K562 (cell line): ENCODE measurements at regions not wholly inside any gene's neighbourhood (a gene's known extent, or its start where the extent isn't known, plus 50 kb on each side); places are given as distances from the start of the nearest gene placed in this dataset.

ENCODE experiments used
- ATAC-seq: fragments of 200-7000 bp; cut with Tn5 transposase; 3 replicates; pipeline ENCODE4 v1.9.1; 2020; ENCODE audit warnings: moderate library complexity
- BruUV-seq: library from RNA; stranded (reverse); fragments of 400-500 nt; replicated peaks from 2 replicates; lab custom pipeline; 2021; lab: Mats Ljungman, UMichigan
- CTCF ChIA-PET: fragments of 300-600 bp; formaldehyde crosslinking; extraction: SDS; loops from one replicate; lab custom pipeline; 2021; ENCODE audit warnings: low intra/inter-chr PET ratio; lab: Yijun Ruan, JAX
- POLR2A ChIA-PET: fragments of 300-600, 350-650 bp; sonication (Branson Sonifier 250); formaldehyde crosslinking; extraction: SDS; loops from one replicate; lab custom pipeline; 2021; ENCODE audit warnings: antibody characterized with exemption, inconsistent platforms; lab: Yijun Ruan, JAX
- DNase-seq, 4 experiments: peaks; one replicate each; pipeline versions ENCODE4 v3.0.0 to v3.0.0-alpha.2; 2011 to 2018; ENCODE audit warnings: low spot score in 3 of 4, mixed read lengths in 3 of 4; ENCODE audit errors: extremely low read depth in 1 of 4
- FAIRE-seq: peaks from 2 replicates; lab custom pipeline; 2011; peaks lifted over from hg19 to GRCh38; lab: Jason Lieb, UNC
- H2AFZ ChIP-seq: 2 replicates; pipeline ENCODE4 v1.6.0; 2011; ENCODE audit warnings: low read depth, low read length, control low read depth, inconsistent platforms
- H3K27ac ChIP-seq: fragments of 200-600 bp; 3 replicates; pipeline ENCODE4 v1.8.0; 2011; ENCODE audit warnings: low read depth, mild to moderate bottlenecking, control low read depth, inconsistent platforms, low read length, moderate library complexity, mixed read lengths; ENCODE audit errors: extremely low read depth
- H3K27me3 ChIP-seq, 2 experiments: fragments of 300-600 bp in 1 of 2; 2 replicates in 1 of 2; 3 replicates in 1 of 2; pipeline versions ENCODE4 v1.6.0 to v1.8.0; 2011; ENCODE audit warnings: inconsistent platforms in 2 of 2, low read length in 2 of 2, mild to moderate bottlenecking in 1 of 2, mixed read lengths in 1 of 2, moderate library complexity in 1 of 2; ENCODE audit not compliant: control insufficient read depth in 2 of 2, insufficient read depth in 2 of 2
- H3K36me3 ChIP-seq: fragments of 300-600 bp; 3 replicates; pipeline ENCODE4 v1.8.0; 2011; ENCODE audit warnings: mild to moderate bottlenecking, low read length, inconsistent platforms; ENCODE audit not compliant: control insufficient read depth, insufficient read depth
- H3K4me1 ChIP-seq, 2 experiments: fragments of 200-600 bp in 1 of 2; replicated peaks in 1 of 2; 2 replicates in 1 of 2; 3 replicates in 1 of 2; pipeline versions ENCODE4 v1.5.1 to v1.8.0; 2011; ENCODE audit warnings: inconsistent platforms in 2 of 2, low read length in 2 of 2, mild to moderate bottlenecking in 1 of 2, mixed read lengths in 1 of 2, moderate library complexity in 1 of 2; ENCODE audit not compliant: control insufficient read depth in 2 of 2, insufficient read depth in 2 of 2
- H3K4me2 ChIP-seq: 2 replicates; pipeline ENCODE4 v1.6.1; 2011; ENCODE audit warnings: low read length, control low read depth, inconsistent platforms, mixed read lengths; ENCODE audit not compliant: insufficient read depth
- H3K4me3 ChIP-seq: fragments of 200-600 bp; sonication (generic), shearing (Covaris generic); 2 replicates; pipeline ENCODE4 v1.5.1; 2016; ENCODE audit warnings: control low read depth, inconsistent platforms
- H3K79me2 ChIP-seq: fragments of 200-600 bp; 3 replicates; pipeline ENCODE4 v1.8.0; 2011; ENCODE audit warnings: low read length, inconsistent platforms; ENCODE audit not compliant: control insufficient read depth, insufficient read depth
- H3K9ac ChIP-seq, 2 experiments: 2 replicates each; pipeline versions ENCODE4 v1.6.0 to v1.6.1; 2011; ENCODE audit warnings: low read depth in 2 of 2, low read length in 2 of 2, control low read depth in 1 of 2, inconsistent platforms in 1 of 2, mild to moderate bottlenecking in 1 of 2, mixed read lengths in 1 of 2; ENCODE audit not compliant: insufficient read depth in 1 of 2
- H3K9me1 ChIP-seq: one replicate; pipeline ENCODE4 v1.6.0; 2011; ENCODE audit warnings: inconsistent platforms, mild to moderate bottlenecking, low read length, moderate library complexity; ENCODE audit not compliant: control insufficient read depth, insufficient read depth
- H3K9me3 ChIP-seq: replicated peaks from 2 replicates; pipeline ENCODE4 v1.5.1; 2011; ENCODE audit warnings: low read depth, low read length, inconsistent platforms; ENCODE audit not compliant: control insufficient read depth, insufficient read depth
- H4K20me1 ChIP-seq: replicated peaks from 2 replicates; pipeline ENCODE4 v1.6.1; 2011; ENCODE audit warnings: low read length, inconsistent platforms, mixed read lengths; ENCODE audit not compliant: control insufficient read depth, insufficient read depth
- COPS2 ChIP-seq: fragments of 450-650 bp; conservative IDR thresholded peaks from 2 replicates; pipeline ENCODE4 v1.6.1; 2016; ENCODE audit warnings: mild to moderate bottlenecking, moderate library complexity
- DMBX1 ChIP-seq: fragments of 250-450 bp; sonication (Bioruptor Pico); IDR thresholded peaks from 2 replicates; pipeline ENCODE4 v1.8.0; 2022; ENCODE audit warnings: inconsistent platforms, mild to moderate bottlenecking, moderate library complexity, borderline replicate concordance
- ELF4 ChIP-seq: fragments of 450-650 bp; formaldehyde crosslinking; IDR thresholded peaks from 2 replicates; pipeline ENCODE4 v1.4.0; 2022; ENCODE audit warnings: missing genetic modification characterization
- HMG20B ChIP-seq: fragments of 250-450 bp; sonication (Bioruptor Pico); IDR thresholded peaks from 2 replicates; pipeline ENCODE4 v1.5.0; 2021; ENCODE audit warnings: mild to moderate bottlenecking
- ZBTB1 ChIP-seq: sonication (generic); formaldehyde crosslinking; IDR thresholded peaks from 2 replicates; pipeline ENCODE4 v1.8.1; 2023; ENCODE audit warnings: missing genetic modification reagents, low read depth, mild to moderate bottlenecking, borderline replicate concordance
- ZNF124 ChIP-seq: sonication (generic); formaldehyde crosslinking; IDR thresholded peaks from 2 replicates; pipeline ENCODE4 v1.8.1; 2022; ENCODE audit warnings: missing genetic modification reagents
- ZNF586 ChIP-seq: fragments of 450-650 bp; formaldehyde crosslinking; conservative IDR thresholded peaks from 2 replicates; pipeline ENCODE4 v1.4.0; 2020; ENCODE audit warnings: mild to moderate bottlenecking, moderate library complexity
- ZNF780A ChIP-seq: fragments of 250-450 bp; sonication (Bioruptor Pico); IDR thresholded peaks from 2 replicates; pipeline ENCODE4 v1.5.0; 2021; ENCODE audit warnings: mild to moderate bottlenecking
- WGBS: fragments of 100-300 bp; shearing (Covaris generic); methylation state at CpG from one replicate; pipeline ENCODE4 v1.1.6; 2016; ENCODE audit warnings: low coverage, mixed read lengths; ENCODE audit not compliant: insufficient coverage; ENCODE audit errors: missing lambda C conversion rate; 5-methylcytosine and 5-hydroxymethylcytosine counted together
- in situ Hi-C: fragments of 300-500 bp; cut with MboI; formaldehyde crosslinking; loops from 4 replicates; pipeline ENCODE4 v1.15.0; 2018; ENCODE audit warnings: inconsistent platforms, mixed read lengths
- intact Hi-C: fragments of 100-400 bp; cut with micrococcal nuclease; formaldehyde crosslinking; loops from 2 replicates; pipeline ENCODE4 v1.14.2; 2022
- TF ChIP-seq, protein P1 (sequence below): fragments of 250-450 bp; sonication (Bioruptor Pico); IDR thresholded peaks from 2 replicates; pipeline ENCODE4 v1.8.0; 2021; ENCODE audit warnings: mild to moderate bottlenecking, moderate library complexity

DNA sequence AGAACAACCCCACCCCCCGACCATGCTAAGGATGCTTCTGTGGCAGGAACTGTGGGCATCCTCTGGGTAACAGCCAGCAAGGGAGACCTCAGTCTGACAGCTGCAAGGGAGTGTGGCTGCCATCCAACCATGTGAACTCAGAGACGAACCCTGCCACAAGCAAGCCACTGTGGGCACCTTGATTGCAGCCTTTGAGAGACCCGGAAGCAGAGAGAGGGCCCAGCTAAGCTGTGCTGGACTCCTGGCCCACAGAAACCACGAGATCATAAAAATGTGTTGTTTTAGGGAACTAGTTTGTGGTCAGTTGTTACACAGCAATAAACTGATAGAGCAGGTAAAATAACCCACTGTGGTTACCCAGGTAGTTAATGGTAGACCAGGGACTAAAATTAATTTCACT lies 414.6 kb downstream of the CDH26 start:
- no peak for DNase-seq
- CTCF ChIA-PET = no interaction called here
- ATAC-seq = no peak
- no TSS peak for BruUV-seq
- Histone ChIP-seq H3K4me3 (no peak overlapping the region), H4K20me1 (no peaks in the 10 kb centered on the region; the same call in 1 of the 2 replicates), H3K9ac (no peak overlapping the region), H3K9me1 (no peaks in the 10 kb centered on the region), H3K27ac (no peak overlapping the region), H3K36me3 (no peaks in the 10 kb centered on the region), H3K9me3 (no peaks in the 10 kb centered on the region), H3K4me2 (no peak overlapping the region), H2AFZ (no peak overlapping the region), H3K27me3 (no peaks in the 10 kb centered on the region), H3K79me2 (no peaks in the 10 kb centered on the region), H3K4me1 (no peaks in the 10 kb centered on the region)
- no peak for TF ChIP-seq ZBTB1 (CRISPR knock-in tag)
- TF ChIP-seq COPS2 = no peak
- no peak for TF ChIP-seq HMG20B (CRISPR knock-in tag)
- TF ChIP-seq ZNF586 (CRISPR knock-in tag) = no peak
- TF ChIP-seq DMBX1 (CRISPR knock-in tag) = no peak
- TF ChIP-seq, protein P1, sequence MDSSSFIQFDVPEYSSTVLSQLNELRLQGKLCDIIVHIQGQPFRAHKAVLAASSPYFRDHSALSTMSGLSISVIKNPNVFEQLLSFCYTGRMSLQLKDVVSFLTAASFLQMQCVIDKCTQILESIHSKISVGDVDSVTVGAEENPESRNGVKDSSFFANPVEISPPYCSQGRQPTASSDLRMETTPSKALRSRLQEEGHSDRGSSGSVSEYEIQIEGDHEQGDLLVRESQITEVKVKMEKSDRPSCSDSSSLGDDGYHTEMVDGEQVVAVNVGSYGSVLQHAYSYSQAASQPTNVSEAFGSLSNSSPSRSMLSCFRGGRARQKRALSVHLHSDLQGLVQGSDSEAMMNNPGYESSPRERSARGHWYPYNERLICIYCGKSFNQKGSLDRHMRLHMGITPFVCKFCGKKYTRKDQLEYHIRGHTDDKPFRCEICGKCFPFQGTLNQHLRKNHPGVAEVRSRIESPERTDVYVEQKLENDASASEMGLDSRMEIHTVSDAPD (CRISPR knock-in tag) = no peak
- no peak for TF ChIP-seq ZNF780A (CRISPR knock-in tag)
- TF ChIP-seq ELF4 (CRISPR knock-in tag) = no peak
- TF ChIP-seq ZNF124 (CRISPR knock-in tag) = no peak
- in situ Hi-C loops (no loop called here), intact Hi-C loops (no loop called here)
- POLR2A ChIA-PET = no interaction called here
- 0% methylated on average over 4 of the region's 4 CpGs for WGBS
- no peak for FAIRE-seq
